BLaER1 (cell line): ENCODE measurements at regions not wholly inside any gene's neighbourhood (a gene's known extent, or its start where the extent isn't known, plus 50 kb on each side); places are given as distances from the start of the nearest gene placed in this dataset.
A peak's percentile ranks its signal among the peaks of the same experiment; 100 is the strongest.

Source experiments
- H3K27ac ChIP-seq: shearing (Covaris generic); formaldehyde crosslinking; 2 replicates; pipeline ENCODE4 v1.8.1; 2022
- H3K27me3 ChIP-seq: shearing (Covaris generic); formaldehyde crosslinking; 2 replicates; pipeline ENCODE4 v1.8.1; 2022
- H3K36me3 ChIP-seq: shearing (Covaris generic); formaldehyde crosslinking; 2 replicates; pipeline ENCODE4 v1.8.1; 2022
- H3K4me1 ChIP-seq: shearing (Covaris generic); formaldehyde crosslinking; 2 replicates; pipeline ENCODE4 v1.8.1; 2022
- H3K4me2 ChIP-seq: shearing (Covaris generic); formaldehyde crosslinking; 2 replicates; pipeline ENCODE4 v1.8.1; 2022
- H3K4me3 ChIP-seq: shearing (Covaris generic); formaldehyde crosslinking; 2 replicates; pipeline ENCODE4 v1.8.1; 2022
- H3K9ac ChIP-seq: shearing (Covaris generic); formaldehyde crosslinking; 2 replicates; pipeline ENCODE4 v1.8.1; 2022
- H3K9me3 ChIP-seq: shearing (Covaris generic); formaldehyde crosslinking; 2 replicates; pipeline ENCODE4 v1.8.1; 2022
- H4K20me1 ChIP-seq: shearing (Covaris generic); formaldehyde crosslinking; 2 replicates; pipeline ENCODE4 v1.8.1; 2022
- Cebpa-rat ChIP-seq: shearing (Covaris generic); IDR thresholded peaks from 2 replicates; pipeline ENCODE4 v1.8.1; 2022

DNA sequence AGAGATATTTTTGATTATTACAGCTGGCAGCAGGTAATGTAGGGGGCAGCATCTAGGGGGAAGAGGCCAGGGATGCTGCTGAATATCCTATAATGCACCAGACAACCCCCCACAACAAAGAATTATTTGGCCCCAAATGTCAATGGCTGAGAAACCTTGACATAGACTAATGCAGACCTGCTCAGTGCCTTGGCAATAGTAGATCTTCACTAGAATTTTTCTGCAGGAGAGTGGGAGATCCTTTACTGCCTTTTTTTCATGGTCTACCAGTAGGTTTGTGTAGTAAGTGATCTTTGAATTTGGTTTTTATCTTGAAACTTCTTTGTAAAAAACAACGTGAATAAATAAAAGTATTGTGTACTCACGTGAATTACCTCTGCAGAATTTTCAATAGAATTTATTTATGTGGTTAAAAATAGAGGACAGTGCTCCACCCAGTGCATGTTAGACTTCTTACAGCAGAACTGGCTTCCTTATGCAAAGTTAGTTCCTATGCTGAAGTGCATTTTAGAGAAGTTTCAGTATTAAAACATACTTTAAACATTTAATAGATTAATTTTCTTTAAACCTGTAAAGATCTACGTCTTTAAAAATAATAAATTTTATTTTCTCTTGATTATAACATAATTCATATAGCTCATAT lies 199.6 kb upstream of the HDAC9 start:
- no peaks in the 10 kb centered on the region for H3K9me3 ChIP-seq
- peaks cover 21% of the 10 kb centered on the region for H3K4me1 ChIP-seq
- TF ChIP-seq Cebpa-rat, result no peak
- no peak overlapping the region for H3K27ac ChIP-seq
- no peaks in the 10 kb centered on the region for H3K36me3 ChIP-seq
- no peak overlapping the region for H3K4me3 ChIP-seq
- no peaks in the 10 kb centered on the region for H3K27me3 ChIP-seq
- no peak overlapping the region for H3K4me2 ChIP-seq
- no peak overlapping the region for H3K9ac ChIP-seq
- H4K20me1 ChIP-seq, result no peaks in the 10 kb centered on the region

DNA sequence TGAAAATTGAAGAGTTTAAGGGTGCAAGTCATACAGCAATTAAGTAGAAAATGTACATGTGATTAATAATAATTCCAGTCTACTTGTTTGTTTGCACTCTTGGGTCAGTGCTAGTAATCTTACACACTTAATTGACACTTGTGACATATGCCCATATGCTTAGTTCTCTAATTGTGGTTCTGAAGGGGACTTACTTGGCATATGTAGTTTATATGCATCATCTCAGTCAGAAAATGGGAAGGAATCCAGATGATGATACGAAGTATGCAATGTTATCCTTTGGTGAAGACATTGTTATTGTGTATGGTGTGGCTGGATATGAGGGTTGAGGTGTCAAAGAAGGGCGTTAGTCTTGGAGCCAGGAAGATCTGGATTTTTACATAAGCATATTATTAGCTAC lies 193.5 kb upstream of the HDAC9 start:
- Histone ChIP-seq H3K4me2 (no peak overlapping the region), H3K27ac (no peak overlapping the region), H3K9ac (no peak overlapping the region), H3K27me3 (no peaks in the 10 kb centered on the region), H4K20me1 (no peaks in the 10 kb centered on the region), H3K36me3 (no peaks in the 10 kb centered on the region), H3K9me3 (no peaks in the 10 kb centered on the region), H3K4me3 (no peak overlapping the region), H3K4me1 (no peaks in the 10 kb centered on the region)
- TF ChIP-seq Cebpa-rat, result no peak

DNA sequence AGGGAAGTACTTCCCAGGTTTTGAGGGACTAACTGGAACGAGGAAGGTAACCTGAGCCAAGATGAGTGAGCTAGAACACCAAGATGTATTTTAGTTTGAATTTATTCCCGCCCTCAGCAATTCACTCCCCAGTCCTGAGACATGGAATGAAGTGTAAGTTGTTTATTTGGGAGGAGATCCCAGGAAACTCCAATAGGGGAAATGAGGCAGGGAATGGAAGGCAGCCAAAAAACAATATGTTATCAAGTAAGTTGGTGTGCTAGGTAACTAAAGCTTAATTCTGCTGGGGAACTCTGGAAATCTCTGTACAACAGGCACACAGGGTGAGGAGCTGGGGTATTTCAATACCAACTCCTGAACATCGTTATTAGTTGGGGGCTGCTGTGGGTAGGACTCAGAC lies 189.7 kb upstream of the HDAC9 start:
- no peaks in the 10 kb centered on the region for H3K4me1 ChIP-seq
- no peaks in the 10 kb centered on the region for H4K20me1 ChIP-seq
- H3K9ac ChIP-seq, result no peak overlapping the region
- TF ChIP-seq Cebpa-rat, result no peak
- no peak overlapping the region for H3K4me3 ChIP-seq
- no peaks in the 10 kb centered on the region for H3K27me3 ChIP-seq
- no peaks in the 10 kb centered on the region for H3K9me3 ChIP-seq
- H3K4me2 ChIP-seq, result no peak overlapping the region
- no peak overlapping the region for H3K27ac ChIP-seq
- H3K36me3 ChIP-seq, result no peaks in the 10 kb centered on the region

DNA sequence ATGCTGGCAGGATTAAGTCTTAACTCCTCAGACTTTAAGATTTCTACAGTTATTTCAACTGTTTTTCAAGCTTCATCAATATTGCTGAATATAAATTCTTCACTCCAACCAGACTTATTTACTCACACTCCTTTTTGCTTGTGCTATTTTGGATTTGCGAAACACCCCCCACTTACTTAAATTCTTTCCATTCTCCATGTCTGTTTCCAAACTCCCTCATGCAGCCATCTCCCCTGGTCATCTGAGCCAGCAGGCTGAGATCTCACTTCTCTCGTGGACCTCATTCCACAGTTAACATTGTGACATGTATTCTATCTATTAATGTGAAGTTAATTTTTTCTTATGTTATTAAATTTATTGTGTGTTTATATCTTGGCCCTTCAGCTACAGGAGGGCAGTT lies 188.9 kb upstream of the HDAC9 start:
- Histone ChIP-seq H3K27ac (no peak overlapping the region), H3K4me2 (no peak overlapping the region), H3K9ac (no peak overlapping the region), H3K4me3 (no peak overlapping the region), H3K36me3 (no peaks in the 10 kb centered on the region), H3K4me1 (no peaks in the 10 kb centered on the region), H4K20me1 (no peaks in the 10 kb centered on the region), H3K9me3 (no peaks in the 10 kb centered on the region), H3K27me3 (no peaks in the 10 kb centered on the region)
- no peak for TF ChIP-seq Cebpa-rat

DNA sequence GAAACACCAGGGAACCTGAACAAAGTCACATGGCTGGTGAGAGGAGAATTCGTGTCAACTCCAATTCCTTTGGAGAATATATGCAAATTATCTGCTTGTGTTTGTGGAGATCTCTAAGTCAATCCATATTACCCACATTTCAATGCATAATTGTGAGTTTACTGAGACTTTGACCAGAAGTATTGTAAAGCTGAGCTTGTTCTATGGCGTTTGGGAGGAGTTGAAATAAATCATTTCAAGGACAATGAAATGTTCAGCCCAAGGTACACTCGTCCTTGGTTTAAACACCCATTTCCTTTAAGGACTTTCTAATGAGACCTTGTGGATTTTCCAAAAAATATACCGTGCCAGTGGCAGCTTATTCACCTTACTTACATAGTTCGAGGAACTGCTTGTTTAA lies 186.6 kb upstream of the HDAC9 start:
- Histone ChIP-seq H3K27ac (no peak overlapping the region), H3K36me3 (no peaks in the 10 kb centered on the region), H3K9me3 (no peaks in the 10 kb centered on the region), H3K4me3 (no peak overlapping the region), H3K4me1 (peaks cover 6% of the 10 kb centered on the region; the same call in 1 of the 2 replicates), H3K9ac (no peak overlapping the region), H4K20me1 (no peaks in the 10 kb centered on the region), H3K27me3 (no peaks in the 10 kb centered on the region), H3K4me2 (no peak overlapping the region)
- TF ChIP-seq Cebpa-rat, result no peak

DNA sequence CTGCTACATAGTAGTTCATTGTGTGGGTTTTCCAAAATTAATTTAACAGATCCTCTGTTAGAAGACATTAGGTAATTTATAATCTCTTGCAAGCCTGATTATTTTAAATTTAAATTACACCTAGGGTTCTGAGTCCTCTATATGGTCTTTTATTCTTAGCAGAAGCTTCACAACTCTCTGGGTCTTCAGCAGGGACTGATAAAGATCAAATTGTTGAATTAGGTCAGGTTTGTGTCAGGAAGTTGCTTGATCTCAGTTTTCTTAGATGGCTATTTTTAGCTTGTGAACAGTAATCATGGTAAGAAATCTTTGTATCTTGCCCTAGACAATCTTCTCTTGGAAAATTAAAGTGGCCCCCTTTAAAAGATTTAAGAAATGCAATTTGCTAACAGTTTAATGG lies 183.1 kb upstream of the HDAC9 start:
- Histone ChIP-seq H3K9ac (no peak overlapping the region), H4K20me1 (no peaks in the 10 kb centered on the region), H3K9me3 (no peaks in the 10 kb centered on the region), H3K36me3 (no peaks in the 10 kb centered on the region), H3K4me2 (0 out of 2 replicates have a peak overlapping the region, but pooled peaks have one; percentile 0), H3K27me3 (no peaks in the 10 kb centered on the region), H3K4me3 (no peak overlapping the region), H3K27ac (no peak overlapping the region), H3K4me1 (peaks cover 6% of the 10 kb centered on the region; the same call in 1 of the 2 replicates)
- no peak for TF ChIP-seq Cebpa-rat

DNA sequence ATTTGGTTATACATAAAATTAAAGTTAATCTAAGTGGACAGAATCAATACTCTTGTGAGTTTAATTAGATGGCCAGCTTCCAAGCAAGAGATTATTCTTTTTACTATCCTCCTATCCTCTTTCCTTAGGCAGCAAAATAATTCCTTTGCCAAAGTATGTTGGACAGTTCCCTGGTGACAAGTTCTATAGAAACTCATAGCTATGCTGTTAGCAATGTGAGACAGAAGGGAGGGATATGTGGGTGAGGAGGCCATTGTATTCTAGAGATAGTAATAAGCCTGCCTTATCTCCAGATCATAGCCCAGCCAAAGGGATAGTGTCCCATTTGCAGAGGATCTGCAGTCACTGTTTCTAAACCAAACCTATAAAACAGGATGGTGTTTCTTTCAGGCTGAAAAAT lies 181.6 kb upstream of the HDAC9 start:
- Histone ChIP-seq H3K27ac (no peak overlapping the region), H3K9ac (no peak overlapping the region)

DNA sequence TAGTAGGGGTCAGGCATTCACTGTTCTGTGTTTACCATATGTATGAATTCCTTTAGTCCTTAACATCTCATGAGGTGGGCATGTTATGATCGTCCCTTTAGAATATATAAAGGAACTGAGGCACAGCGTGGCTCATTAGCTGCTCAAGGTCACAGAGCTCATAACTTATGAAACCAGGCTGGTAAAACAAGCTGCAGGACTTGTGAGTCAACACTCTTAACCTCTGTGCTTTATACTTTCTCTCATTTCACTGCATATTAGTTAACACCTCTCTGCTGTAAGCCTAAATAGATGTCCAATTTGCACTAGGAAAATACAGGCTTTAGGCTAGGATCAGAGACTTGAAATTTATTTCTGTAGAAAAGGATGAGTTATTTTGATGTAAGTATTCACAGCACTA lies 180.3 kb upstream of the HDAC9 start:
- Histone ChIP-seq H3K9ac (no peak overlapping the region), H4K20me1 (no peaks in the 10 kb centered on the region), H3K4me2 (no peak overlapping the region), H3K4me3 (no peak overlapping the region), H3K27me3 (no peaks in the 10 kb centered on the region), H3K27ac (no peak overlapping the region), H3K4me1 (peaks cover 6% of the 10 kb centered on the region; the same call in 1 of the 2 replicates), H3K36me3 (no peaks in the 10 kb centered on the region), H3K9me3 (no peaks in the 10 kb centered on the region)
- no peak for TF ChIP-seq Cebpa-rat

More for the DNA sequence above, 181.6 kb upstream of the HDAC9 start:
- H3K4me2 ChIP-seq, result no peak overlapping the region
- peaks cover 6% of the 10 kb centered on the region; the same call in 1 of the 2 replicates for H3K4me1 ChIP-seq
- no peaks in the 10 kb centered on the region for H3K27me3 ChIP-seq
- no peak overlapping the region for H3K4me3 ChIP-seq
- no peak for TF ChIP-seq Cebpa-rat
- no peaks in the 10 kb centered on the region for H3K9me3 ChIP-seq
- no peaks in the 10 kb centered on the region for H4K20me1 ChIP-seq
- no peaks in the 10 kb centered on the region for H3K36me3 ChIP-seq

DNA sequence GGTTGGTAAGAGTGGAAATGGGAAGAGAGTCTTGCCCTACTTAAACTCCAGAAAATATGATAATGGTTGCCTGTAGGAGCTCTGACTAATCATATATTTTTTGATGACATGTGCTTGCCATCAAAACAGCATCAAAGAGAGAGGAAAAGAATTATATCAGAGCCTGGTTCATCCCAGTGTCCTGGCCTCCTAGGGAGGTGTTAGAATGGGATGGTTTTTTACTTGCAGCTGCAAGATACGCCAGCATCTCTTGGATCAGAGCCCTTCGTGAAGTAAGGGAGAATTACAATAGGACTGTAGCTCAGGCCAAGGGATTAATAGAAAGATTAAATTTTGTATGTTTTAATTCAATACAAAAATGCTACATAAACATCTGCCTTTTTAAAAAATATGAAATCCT lies 177.6 kb upstream of the HDAC9 start:
- Histone ChIP-seq H3K9ac (no peak overlapping the region), H3K27me3 (no peaks in the 10 kb centered on the region), H4K20me1 (no peaks in the 10 kb centered on the region), H3K27ac (no peak overlapping the region), H3K4me3 (no peak overlapping the region), H3K4me1 (no peaks in the 10 kb centered on the region), H3K36me3 (no peaks in the 10 kb centered on the region), H3K4me2 (no peak overlapping the region), H3K9me3 (no peaks in the 10 kb centered on the region)
- TF ChIP-seq Cebpa-rat, result no peak

DNA sequence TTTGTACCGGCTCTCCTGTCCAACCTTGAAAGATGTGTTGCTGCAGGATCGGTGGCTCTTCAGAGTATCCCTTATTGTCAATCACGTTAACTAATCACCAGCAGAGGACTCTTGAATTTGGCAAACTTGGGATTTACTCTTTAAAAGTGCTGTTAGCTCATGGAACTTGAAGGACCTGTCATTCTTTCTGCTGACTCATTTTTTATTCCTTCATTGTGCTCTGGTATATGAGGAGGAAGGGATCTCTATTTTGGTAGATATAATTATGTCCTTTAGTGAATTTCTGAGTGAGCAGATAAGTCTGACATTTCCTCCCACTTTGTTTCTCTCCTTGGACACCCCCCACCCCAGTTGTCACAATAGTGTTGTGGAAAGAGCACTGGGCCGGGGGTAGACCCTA lies 175.1 kb upstream of the HDAC9 start:
- Histone ChIP-seq H4K20me1 (no peaks in the 10 kb centered on the region), H3K27ac (no peak overlapping the region), H3K9me3 (no peaks in the 10 kb centered on the region), H3K36me3 (no peaks in the 10 kb centered on the region), H3K4me1 (no peaks in the 10 kb centered on the region), H3K4me2 (no peak overlapping the region), H3K4me3 (no peak overlapping the region), H3K9ac (no peak overlapping the region), H3K27me3 (no peaks in the 10 kb centered on the region)
- no peak for TF ChIP-seq Cebpa-rat

DNA sequence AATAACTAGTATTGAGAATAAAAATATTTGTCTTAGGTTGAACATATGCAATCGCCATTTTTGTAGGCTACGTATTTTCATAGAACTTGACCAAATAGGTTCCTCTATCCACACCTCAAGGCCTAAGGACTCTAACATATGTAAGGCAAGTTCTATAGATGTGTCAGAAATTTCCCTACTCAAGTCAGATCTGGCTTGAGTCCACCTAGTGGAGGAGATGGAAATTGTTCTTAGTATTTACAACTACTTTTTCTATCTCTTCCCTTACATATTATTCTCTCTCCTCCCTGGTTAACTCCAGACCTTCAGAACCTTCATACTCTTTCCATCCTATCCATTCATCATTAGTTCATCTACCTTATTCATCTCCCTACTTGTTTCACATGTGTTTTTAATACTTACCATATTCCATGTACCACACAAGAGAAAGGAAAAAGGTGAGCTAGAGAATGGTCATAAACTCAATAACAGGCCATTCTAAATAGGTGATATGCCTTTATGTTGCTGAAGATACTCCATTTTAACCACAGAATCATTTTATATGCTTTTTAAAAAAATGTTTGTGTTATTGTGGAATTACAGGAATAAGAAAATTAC lies 174.5 kb upstream of the HDAC9 start:
- Histone ChIP-seq H3K27ac (no peak overlapping the region), H3K27me3 (no peaks in the 10 kb centered on the region), H4K20me1 (no peaks in the 10 kb centered on the region), H3K36me3 (no peaks in the 10 kb centered on the region), H3K9ac (no peak overlapping the region), H3K4me2 (no peak overlapping the region), H3K9me3 (no peaks in the 10 kb centered on the region), H3K4me1 (no peaks in the 10 kb centered on the region), H3K4me3 (no peak overlapping the region)
- TF ChIP-seq Cebpa-rat, result no peak
